Inferior parietal cortex (tissue), 1 donor: ENCODE measurements at regions not wholly inside any gene's neighbourhood (a gene's known extent, or its start where the extent isn't known, plus 50 kb on each side); places are given as distances from the start of the nearest gene placed in this dataset.
"Not testable (repeated sequence)": the region's sequence is repeated elsewhere in the genome, so short reads cannot be mapped to it uniquely, and the experiment has no call there.

Experiments
- DNase-seq: peaks from one replicate; pipeline ENCODE4 v3.0.0-alpha.2; 2016; ENCODE audit errors: extremely low spot score

GRCh38 chr4:52157071-52157470, 106.0 kb downstream of the SPATA18 start:
- DNase-seq: not testable (repeated sequence)

DNA sequence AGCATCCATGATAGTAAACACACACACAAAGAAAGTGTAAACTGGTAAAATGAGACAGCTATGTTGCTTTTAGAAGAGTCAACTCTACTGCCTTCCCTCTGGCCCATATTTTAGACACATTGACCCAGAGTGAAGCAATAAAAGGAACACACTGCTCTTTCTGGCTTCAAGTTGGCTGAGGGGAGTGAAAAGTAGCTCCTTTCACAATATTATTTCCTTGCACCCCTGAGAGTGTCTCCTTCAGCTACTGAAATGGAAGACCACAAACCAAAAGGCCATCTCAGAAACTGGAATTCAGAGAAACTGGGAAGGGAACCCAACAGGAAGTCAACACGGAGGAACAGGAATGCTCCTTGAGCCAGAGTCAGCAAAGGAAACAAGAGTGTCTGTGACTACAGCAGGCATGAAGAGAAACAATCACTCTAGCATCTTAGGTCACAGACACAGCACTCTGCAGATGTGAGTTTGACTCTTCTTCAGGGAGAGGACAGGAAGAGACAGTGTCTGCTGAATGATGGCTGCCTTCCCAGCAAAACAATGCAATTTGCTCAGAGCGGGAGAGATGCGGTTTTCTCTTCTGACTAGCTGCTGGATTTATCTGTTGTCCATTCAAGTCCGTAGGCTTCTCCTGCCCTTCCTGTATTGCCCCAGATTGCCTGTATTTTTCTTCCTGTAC, 106.7 kb downstream of the SPATA18 start:
- DNase-seq: no peak

DNA sequence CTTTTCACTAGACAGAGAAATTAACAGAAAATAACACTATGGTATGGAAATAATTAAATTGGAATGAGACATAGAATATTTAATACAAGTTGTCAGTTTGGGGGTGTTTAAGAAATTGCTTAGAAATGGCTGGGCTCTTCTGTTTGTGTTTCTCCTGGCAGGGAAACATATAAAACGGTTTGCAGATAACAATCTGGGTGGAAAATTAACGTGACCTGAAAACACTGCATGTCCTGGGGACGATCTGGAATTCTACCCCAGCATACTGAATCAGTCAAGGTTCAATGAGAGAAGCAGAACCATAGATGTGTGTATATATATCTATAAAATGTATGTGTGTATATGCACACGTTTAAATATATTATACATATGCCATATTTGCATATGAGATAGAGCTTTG, 109.8 kb downstream of the SPATA18 start:
- no peak for DNase-seq

DNA sequence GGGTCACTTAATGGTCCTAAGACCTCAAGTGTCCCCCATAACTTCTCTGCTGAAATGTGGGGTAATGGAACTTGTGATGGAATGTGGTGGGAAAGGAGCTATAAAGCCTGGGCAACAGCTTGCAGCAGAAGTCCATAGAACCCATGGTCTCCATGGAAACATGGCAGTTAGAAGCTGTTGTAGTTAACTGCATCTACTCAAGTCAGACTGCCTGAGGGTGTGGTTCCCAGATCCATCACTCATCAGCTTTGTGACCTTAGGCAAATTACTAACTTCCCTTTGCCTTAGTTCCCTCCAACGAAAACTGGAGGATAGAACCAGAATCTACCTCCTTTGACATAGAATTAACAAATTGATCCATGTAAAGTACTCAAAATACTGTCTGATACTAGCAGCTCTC, 113.0 kb downstream of the SPATA18 start:
- no peak for DNase-seq

DNA sequence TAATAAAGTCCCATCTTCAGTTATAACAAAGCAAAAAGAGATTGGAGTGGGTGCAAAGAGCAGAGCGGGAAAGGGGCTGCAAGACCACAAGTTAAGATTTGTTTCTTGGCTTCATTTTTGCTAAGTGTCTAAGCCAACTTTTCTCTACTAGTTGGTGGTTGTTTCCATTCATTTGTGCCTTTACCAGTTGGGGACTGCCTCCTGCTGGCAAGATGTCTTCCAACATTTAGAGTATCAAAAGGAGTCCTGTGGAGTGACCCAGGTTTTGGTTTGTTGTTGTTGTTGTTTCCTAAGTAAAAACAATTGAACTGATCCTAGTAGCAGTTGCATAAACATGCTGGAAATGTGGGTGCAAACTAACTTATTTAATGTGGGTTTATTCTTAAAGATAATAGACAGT, 121.1 kb downstream of the SPATA18 start:
- no peak for DNase-seq

- DNase-seq: no peak
These were observed 122.5 kb downstream of the SPATA18 start for GRCh38 chr4:52173470-52174045.

DNA sequence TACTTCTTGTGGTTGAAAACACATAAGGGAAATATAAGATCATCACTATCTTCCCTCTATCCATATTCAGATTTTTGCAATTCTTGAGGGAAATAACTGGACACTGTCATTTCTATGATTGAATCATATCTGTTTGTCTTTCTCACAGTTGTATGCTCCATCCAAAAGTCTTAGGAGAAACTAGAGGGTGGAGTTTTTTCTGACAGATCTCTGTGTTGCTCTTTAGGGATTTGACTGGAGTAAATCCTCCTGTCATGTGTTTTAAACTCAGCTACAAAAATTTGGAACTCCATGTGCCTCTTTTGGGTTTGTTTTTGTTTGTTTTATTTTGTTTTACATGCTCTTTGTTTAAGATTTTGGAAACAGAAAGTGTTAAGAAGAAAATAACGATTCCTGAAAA, 136.5 kb downstream of the SPATA18 start:
- DNase-seq: no peak

- no peak for DNase-seq
These were observed 140.9 kb downstream of the SPATA18 start for GRCh38 chr4:52192001-52192400.

DNA sequence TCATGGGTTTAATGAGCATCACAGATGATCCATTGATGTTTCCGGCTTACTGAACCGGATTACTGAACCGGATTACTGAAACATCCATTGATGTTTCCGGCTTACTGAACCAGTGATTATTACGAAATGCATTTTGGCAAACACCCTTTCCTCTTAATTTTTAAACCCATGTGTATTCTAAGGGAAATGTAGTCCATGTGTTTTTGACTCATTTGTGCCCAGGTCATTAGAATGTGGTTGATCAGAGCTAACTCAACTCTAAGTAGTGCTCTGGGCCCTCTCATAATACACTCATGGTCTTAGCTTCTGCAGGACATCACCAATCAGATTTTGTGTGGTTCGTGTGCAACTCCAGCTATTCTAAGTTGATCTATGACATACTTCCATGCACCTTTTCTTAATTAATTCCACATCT, 141.6 kb downstream of the SPATA18 start:
- DNase-seq: no peak

DNA sequence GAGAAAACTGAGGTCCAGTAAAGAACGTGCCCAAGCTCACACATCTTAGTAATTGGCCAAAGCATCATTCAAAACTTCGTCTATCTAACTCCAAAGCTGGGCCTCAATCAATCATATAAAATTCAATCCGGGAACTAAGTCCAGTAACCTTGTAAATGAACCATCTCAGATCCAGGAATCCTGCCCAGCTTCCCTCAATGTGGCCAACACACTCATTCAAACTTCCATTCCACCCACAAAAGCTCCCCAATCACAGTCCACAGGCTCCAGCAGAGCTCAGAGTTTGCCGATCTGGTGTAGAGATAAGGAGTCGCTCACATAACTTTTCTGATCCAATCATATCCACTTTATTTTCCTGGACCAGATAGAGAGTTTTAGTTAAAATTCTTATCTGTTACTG, 144.8 kb downstream of the SPATA18 start:
- DNase-seq: no peak

DNA sequence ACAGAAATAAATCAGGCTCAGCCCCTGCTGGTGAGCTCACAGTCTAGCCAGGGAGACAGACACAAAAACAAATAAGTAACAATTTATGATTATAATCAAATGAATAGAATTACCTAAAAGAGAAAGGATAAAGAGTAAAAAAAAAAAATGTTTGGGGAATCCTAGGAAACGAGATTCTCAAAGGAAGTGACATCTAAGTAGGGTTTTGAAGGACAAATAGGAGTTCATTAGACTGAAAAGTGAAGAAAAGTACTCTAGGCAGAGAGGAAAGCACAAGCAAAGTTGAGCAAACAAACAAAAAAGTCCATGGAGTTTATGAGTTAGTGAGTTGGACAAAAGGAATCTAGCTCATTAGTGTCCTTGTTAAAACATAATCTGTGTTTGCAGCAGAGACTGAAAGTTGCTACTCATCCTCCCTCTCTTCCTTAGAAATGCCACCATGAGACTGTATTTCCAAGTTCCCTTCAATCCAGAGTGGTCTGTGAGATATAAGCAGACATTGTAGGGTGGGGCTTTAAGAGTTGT, 145.6 kb downstream of the SPATA18 start:
- no peak for DNase-seq

- no peak for DNase-seq
These were observed 146.2 kb downstream of the SPATA18 start for GRCh38 chr4:52197306-52197705.

DNA sequence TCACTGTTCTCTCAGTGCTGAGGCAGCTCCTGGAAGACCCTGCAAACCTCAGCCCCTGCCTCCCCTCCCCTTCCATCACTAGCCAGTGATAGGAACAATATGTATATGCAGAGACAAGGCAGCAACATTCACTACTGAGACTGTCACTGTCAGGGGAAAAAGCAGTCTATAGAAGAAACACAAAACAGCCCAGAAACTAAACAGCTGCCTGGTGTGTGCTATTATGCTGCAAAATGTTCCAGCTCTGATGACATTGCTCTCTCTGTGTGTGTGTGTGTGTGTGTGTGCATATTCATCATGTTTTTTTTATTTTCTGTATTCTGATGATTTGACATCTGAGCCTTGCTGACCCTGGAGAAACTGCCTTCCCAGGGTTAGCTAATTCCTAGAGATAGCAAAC, 147.2 kb downstream of the SPATA18 start:
- DNase-seq: no peak

DNA sequence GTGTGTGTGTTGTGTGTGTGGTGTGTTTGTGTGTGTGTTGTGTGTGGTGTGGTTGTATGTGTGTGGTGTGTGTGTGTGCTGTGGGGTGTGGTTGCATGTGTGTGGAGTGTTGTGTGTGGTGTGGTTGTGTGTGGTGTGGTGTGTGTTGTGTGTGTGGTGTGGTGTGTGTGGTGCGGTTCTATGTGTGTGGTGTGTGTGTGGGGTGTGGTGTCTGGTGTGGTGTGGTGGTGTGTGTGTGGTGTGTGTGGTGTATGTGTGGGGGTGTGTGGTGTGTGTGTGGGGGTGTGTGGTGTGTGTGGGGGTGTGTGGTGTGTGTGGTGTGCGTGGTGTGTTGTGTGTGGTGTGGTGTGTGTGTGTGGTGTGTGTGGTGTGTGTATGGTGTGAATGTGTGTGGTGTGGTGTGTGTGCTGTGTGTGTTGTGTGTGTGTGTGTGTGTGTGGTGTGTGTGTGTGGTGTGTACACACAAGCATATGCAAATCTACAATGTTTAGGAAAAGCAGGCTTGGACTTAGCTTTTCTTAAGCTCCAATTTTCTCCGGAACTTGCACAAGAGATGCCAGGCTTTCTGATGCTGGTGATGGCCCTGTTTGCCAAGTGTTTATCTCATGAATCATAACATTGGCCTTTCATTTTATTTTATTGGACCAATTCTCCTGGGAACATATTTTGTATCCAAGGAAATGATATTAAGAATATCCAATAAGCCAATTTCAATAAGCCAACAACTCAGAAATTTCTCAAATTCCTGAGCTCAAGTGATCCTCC, 148.7 kb downstream of the SPATA18 start:
- DNase-seq: no peak

DNA sequence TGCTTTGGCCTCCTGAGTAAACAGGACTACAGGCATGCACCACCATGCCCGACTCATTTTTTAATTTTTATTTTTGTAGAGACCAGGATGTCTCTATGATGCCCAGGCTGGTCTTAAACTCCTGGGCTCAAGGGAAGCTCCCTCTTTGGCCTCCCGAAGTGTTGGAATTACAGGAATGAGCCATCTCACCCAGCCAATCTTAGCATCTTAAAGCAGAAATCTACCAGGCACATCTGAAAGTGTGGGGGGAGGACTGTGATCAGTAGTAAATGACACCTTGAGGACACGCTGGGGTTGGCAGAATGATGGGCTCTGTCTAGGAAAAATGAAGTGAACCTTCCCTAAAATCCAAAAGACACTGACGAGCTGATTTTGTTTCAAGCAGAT, 149.2 kb downstream of the SPATA18 start:
- DNase-seq: no peak

- no peak for DNase-seq
These were observed 150.6 kb downstream of the SPATA18 start for GRCh38 chr4:52201715-52202114.

GRCh38 chr4:52202251-52202779, 151.2 kb downstream of the SPATA18 start:
- no peak for DNase-seq

DNA sequence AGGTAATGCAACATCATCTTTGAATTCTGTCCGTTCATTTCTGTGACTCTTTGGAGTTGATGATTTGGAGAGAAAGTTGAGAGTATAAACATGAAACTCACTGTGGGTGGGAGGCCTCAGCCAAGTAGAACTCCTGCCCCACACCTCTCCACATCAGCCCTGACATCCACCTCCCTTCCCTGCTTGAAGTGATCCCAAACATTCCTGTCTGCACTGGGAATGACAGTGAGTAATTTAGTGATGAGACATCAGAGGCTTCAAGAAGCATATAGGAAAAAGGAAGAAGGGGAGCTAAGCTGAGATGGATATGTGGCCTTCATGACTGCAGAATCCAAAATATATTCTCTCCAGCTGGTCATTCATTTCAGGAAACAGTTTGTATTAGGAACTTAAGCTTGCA, 151.8 kb downstream of the SPATA18 start:
- no peak for DNase-seq

DNA sequence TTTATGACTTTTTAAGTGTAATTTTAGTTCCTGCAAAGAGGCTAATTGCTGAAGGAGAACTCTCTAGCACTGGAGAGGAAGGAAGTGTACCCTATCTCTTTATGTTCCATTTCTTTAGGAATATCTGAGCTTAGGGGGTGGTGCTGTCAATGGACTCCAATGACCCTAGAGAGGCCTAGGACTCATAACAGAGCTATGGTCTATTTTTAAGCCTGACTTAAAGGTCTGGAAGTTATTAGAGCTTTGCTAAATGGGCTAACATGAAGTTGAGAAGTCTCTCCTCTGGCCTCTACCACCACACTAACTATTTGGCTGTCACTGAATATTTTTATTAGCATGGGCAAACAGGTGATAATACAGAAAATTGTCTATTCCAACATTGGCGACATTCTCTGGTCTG, 152.2 kb downstream of the SPATA18 start:
- DNase-seq: no peak

DNA sequence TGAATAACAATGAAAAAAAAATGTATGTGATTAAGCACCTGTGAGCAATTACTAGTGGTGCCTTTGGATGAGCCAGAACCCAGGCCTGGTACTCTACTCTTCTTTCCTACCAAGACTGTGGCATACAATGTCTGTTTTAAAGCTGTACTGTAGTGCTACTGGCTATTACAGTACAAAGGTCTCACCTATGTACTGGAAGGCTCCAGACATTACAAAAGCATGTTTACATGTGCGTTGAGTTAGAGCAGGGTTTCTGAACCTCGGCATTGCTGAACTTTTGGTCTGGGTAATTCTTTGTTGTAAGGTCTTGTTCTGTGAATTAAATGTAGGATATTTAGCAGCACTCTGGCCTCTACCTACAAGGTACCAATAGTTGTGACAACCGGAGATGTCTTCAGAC, 153.8 kb downstream of the SPATA18 start:
- DNase-seq: no peak

GRCh38 chr4:52207146-52207545, 156.0 kb downstream of the SPATA18 start:
- not testable (repeated sequence) for DNase-seq

- no peak for DNase-seq
These were observed 161.6 kb downstream of the SPATA18 start for GRCh38 chr4:52212702-52213101.

DNA sequence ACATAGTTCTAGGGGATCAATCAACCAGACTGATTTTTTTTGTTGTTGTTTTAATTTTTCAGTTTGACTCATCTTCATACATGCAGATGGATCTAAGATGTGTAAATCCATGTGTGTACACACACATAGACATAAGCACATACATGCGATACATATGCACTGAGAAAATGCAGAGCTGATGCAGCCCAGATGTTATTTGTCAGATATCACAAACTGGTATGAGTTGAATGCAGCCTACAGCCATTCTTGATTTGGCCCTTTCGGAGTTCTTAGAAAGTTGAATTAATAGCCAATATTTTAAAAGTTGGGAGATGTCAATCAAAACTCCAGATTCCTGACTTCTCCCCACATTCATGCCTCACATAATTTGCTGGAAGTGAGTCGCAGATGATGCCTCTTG, 180.4 kb downstream of the SPATA18 start:
- DNase-seq: no peak
